NCI-H146 treated with DMSO at 0.1 percent for 48 hours (cell line): ENCODE measurements at regions not wholly inside any gene's neighbourhood (a gene's known extent, or its start where the extent isn't known, plus 50 kb on each side); places are given as distances from the start of the nearest gene placed in this dataset.
"Not testable (repeated sequence)": the region's sequence is repeated elsewhere in the genome, so short reads cannot be mapped to it uniquely, and the experiment has no call there.

Experiments
- DNase-seq: peaks from one replicate; lab custom pipeline; 2025; ENCODE audit not compliant: unreplicated experiment; lab: John Stamatoyannopoulos, UW

GRCh38 chr6:75031102-75031501 lies 174.8 kb downstream of the COL12A1 start:
- not testable (repeated sequence) for DNase-seq

GRCh38 chr6:75029333-75029732 lies 176.5 kb downstream of the COL12A1 start:
- DNase-seq: no peak

GRCh38 chr6:75025371-75025770 lies 180.5 kb downstream of the COL12A1 start:
- DNase-seq: no peak

GRCh38 chr6:75024828-75025227 lies 181.0 kb downstream of the COL12A1 start:
- DNase-seq: no peak

- DNase-seq: no peak
Observed at GRCh38 chr6:75023634-75024033, 182.2 kb downstream of the COL12A1 start.

GRCh38 chr6:75020971-75021370 lies 184.9 kb downstream of the COL12A1 start:
- DNase-seq: no peak

GRCh38 chr6:75020376-75020775 lies 185.5 kb downstream of the COL12A1 start:
- DNase-seq: no peak

- no peak for DNase-seq
Observed at GRCh38 chr6:75012018-75012417, 193.8 kb downstream of the COL12A1 start.

- DNase-seq: not testable (repeated sequence)
Observed at GRCh38 chr6:75003984-75004383, 201.9 kb downstream of the COL12A1 start.

GRCh38 chr6:74997646-74998045 lies 208.2 kb downstream of the COL12A1 start:
- DNase-seq: no peak

- DNase-seq: no peak
Observed at GRCh38 chr6:74993136-74993535, 212.7 kb downstream of the COL12A1 start.

- DNase-seq: no peak
Observed at GRCh38 chr6:74991573-74992332, 214.1 kb downstream of the COL12A1 start.

GRCh38 chr6:74979065-74979766 lies 226.6 kb downstream of the COL12A1 start:
- no peak for DNase-seq

- no peak for DNase-seq
Observed at GRCh38 chr6:74976701-74977100, 229.2 kb downstream of the COL12A1 start.

- DNase-seq: no peak
Observed at GRCh38 chr6:74976026-74976425, 229.8 kb downstream of the COL12A1 start.

- no peak for DNase-seq
Observed at GRCh38 chr6:74973591-74973990, 232.3 kb downstream of the COL12A1 start.

- DNase-seq: no peak
Observed at GRCh38 chr6:74971633-74972032, 234.2 kb downstream of the COL12A1 start.

GRCh38 chr6:74969591-74970267 lies 236.1 kb downstream of the COL12A1 start:
- no peak for DNase-seq

- DNase-seq: no peak
Observed at GRCh38 chr6:74967821-74968220, 238.0 kb downstream of the COL12A1 start.

GRCh38 chr6:74966712-74967111 lies 239.1 kb downstream of the COL12A1 start:
- no peak for DNase-seq

GRCh38 chr6:74964871-74965441 lies 240.9 kb downstream of the COL12A1 start:
- DNase-seq: no peak
